ENCODE measurements at regions not wholly inside any gene's neighbourhood (a gene's known extent, or its start where the extent isn't known, plus 50 kb on each side); places are given as distances from the start of the nearest gene placed in this dataset.

- H3K27ac ChIP-seq: no peak overlapping the region
- DNase-seq (ENCODE audit: extremely low spot score in 2 of 2): no peak
- intact Hi-C loops (cut with DNase I): no loop called here
- H3K4me3 ChIP-seq: no peak overlapping the region
- no peaks in the 10 kb centered on the region for H3K27me3 ChIP-seq
- H3K36me3 ChIP-seq: no peaks in the 10 kb centered on the region
- H3K4me1 ChIP-seq: no peaks in the 10 kb centered on the region
- TF ChIP-seq CTCF (IDR thresholded peaks at IDR 0.05) (no peak), POLR2A (IDR thresholded peaks at IDR 0.05) (no peak), POLR2AphosphoS5 (IDR thresholded peaks at IDR 0.05; ENCODE audit: insufficient read depth in 1 of 2, low read depth in 1 of 2) (no peak)
- H3K9me3 ChIP-seq: no peaks in the 10 kb centered on the region
These were observed 351.7 kb downstream of the IGSF11 start for GRCh38 chr3:118682921-118683320.

GRCh38 chr3:118683636-118684035, 351.0 kb downstream of the IGSF11 start:
- Histone ChIP-seq H3K36me3 (no peaks in the 10 kb centered on the region), H3K27ac (no peak overlapping the region), H3K4me3 (no peak overlapping the region), H3K4me1 (no peaks in the 10 kb centered on the region), H3K27me3 (no peaks in the 10 kb centered on the region), H3K9me3 (no peaks in the 10 kb centered on the region)
- intact Hi-C loops (cut with DNase I): no loop called here
- TF ChIP-seq POLR2A (IDR thresholded peaks at IDR 0.05) (no peak), POLR2AphosphoS5 (IDR thresholded peaks at IDR 0.05; ENCODE audit: insufficient read depth in 1 of 2, low read depth in 1 of 2) (no peak), CTCF (IDR thresholded peaks at IDR 0.05) (no peak)
- no peak for DNase-seq (ENCODE audit: extremely low spot score in 2 of 2)

- Histone ChIP-seq H3K27me3 (no peaks in the 10 kb centered on the region), H3K4me3 (no peak overlapping the region), H3K4me1 (no peaks in the 10 kb centered on the region), H3K36me3 (no peaks in the 10 kb centered on the region), H3K27ac (no peak overlapping the region), H3K9me3 (no peaks in the 10 kb centered on the region)
- intact Hi-C loops (cut with DNase I): no loop called here
- DNase-seq (ENCODE audit: extremely low spot score in 2 of 2): no peak
- no peak for TF ChIP-seq POLR2AphosphoS5 (IDR thresholded peaks at IDR 0.05; ENCODE audit: insufficient read depth in 1 of 2, low read depth in 1 of 2)
These were observed 346.2 kb downstream of the IGSF11 start for GRCh38 chr3:118688396-118688884.

- H3K36me3 ChIP-seq: no peaks in the 10 kb centered on the region
- no peak for TF ChIP-seq POLR2AphosphoS5 (IDR thresholded peaks at IDR 0.05; ENCODE audit: insufficient read depth in 1 of 2, low read depth in 1 of 2)
- no peak for TF ChIP-seq POLR2A (IDR thresholded peaks at IDR 0.05)
- no peak for TF ChIP-seq CTCF (IDR thresholded peaks at IDR 0.05)
These were observed 342.2 kb downstream of the IGSF11 start for GRCh38 chr3:118692416-118692815.

GRCh38 chr3:118705487-118706219, 329.0 kb downstream of the IGSF11 start:
- no peak overlapping the region for H3K4me3 ChIP-seq
- H3K36me3 ChIP-seq: no peaks in the 10 kb centered on the region
- H3K9me3 ChIP-seq: no peaks in the 10 kb centered on the region
- TF ChIP-seq POLR2A (IDR thresholded peaks at IDR 0.05) (no peak), CTCF (IDR thresholded peaks at IDR 0.05) (no peak), POLR2AphosphoS5 (IDR thresholded peaks at IDR 0.05; ENCODE audit: insufficient read depth in 1 of 2, low read depth in 1 of 2) (no peak)
- H3K4me1 ChIP-seq: no peaks in the 10 kb centered on the region
- no peak for DNase-seq (ENCODE audit: extremely low spot score in 2 of 2)
- H3K27me3 ChIP-seq: no peaks in the 10 kb centered on the region
- intact Hi-C loops (cut with DNase I): no loop called here
- H3K27ac ChIP-seq: no peak overlapping the region

More at GRCh38 chr3:118692416-118692815, 342.2 kb downstream of the IGSF11 start:
- intact Hi-C loops (cut with DNase I): no loop called here
- Histone ChIP-seq H3K27ac (no peak overlapping the region), H3K4me3 (no peak overlapping the region), H3K27me3 (no peaks in the 10 kb centered on the region), H3K4me1 (no peaks in the 10 kb centered on the region), H3K9me3 (no peaks in the 10 kb centered on the region)
- no peak for DNase-seq (ENCODE audit: extremely low spot score in 2 of 2)
